NCI-H2029 treated with DMSO at 0.1 percent for 48 hours (cell line): ENCODE measurements at regions not wholly inside any gene's neighbourhood (a gene's known extent, or its start where the extent isn't known, plus 50 kb on each side); places are given as distances from the start of the nearest gene placed in this dataset.

ENCODE experiments used
- DNase-seq: peaks from one replicate; lab custom pipeline; 2025; lab: John Stamatoyannopoulos, UW

- no peak for DNase-seq
These were observed 265.1 kb downstream of the NFKBIZ start for GRCh38 chr3:102114264-102114979.

DNA sequence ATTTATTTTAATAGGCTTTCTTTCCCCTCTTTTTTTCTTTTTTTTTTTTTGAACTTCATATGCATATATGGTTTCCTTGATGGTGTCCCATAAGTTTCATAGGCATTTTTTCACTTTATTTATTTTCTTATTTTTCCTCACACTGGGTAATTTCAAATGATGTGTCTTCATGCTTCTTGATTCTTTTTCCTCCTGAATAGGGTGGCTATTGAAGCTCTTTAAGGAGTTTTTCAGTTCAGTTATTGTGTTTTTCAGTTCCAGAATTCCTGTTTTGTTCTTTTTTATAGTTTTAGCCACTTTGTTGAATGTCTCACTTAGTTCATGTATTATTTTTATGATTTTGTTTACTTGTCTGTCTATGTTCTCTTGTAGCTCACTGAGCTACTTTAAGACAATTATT, 273.2 kb downstream of the NFKBIZ start:
- no peak for DNase-seq

- no peak for DNase-seq
These were observed 274.4 kb downstream of the NFKBIZ start for GRCh38 chr3:102123590-102124190.

DNA sequence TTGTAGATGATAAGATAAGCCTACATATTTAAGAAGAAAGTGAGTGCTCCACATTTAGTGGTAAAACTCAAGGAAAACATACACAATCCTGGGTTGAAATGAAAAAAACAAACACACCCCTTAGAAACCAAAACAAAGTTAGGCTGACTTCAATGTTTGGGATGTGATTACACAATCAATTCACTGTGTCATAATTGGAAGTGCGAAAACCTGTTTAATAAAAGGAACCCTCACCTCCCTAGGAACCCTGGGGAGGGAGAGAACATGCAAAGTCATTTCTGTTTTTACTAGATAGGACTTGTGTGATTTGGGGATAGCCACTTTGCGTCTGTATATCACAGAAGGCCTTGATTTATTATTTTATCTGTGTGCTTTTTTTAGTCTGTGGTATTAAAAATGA, 275.0 kb downstream of the NFKBIZ start:
- DNase-seq: no peak

DNA sequence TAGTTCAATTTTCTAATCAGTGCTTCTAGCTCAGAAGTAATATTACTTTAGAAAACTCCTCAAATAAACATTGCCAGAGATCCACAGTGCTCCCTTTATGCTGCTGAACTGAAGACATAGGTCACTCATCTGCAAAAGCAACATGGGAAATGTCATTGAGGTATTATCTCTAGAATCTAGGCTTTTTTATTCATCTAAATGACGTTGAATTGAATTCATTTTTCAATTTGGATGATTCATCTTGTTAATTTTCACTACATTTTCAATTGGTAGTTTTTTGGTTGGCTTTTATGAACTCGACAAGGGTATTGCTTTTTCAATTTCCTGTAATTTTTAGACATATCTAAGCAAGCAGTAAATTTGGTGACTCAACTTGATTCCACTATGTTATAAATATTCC, 275.4 kb downstream of the NFKBIZ start:
- DNase-seq: no peak

GRCh38 chr3:102125197-102125993, 276.1 kb downstream of the NFKBIZ start:
- DNase-seq: no peak

DNA sequence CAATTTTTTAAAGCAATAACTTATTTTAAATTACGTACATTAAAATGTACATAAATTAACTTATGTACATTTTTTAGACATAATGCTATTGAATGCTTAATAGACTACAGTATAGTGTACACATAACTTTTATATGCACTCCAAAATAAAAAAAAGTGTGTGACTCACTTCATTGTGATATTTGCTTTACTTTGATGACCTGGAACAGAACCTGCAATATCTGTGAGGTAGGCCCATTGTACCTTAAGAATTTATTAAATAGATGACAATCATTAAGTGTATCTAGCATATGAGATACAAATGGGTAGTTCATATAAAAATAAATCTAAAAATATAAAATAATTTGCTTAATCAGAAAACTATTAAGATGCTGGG, 276.7 kb downstream of the NFKBIZ start:
- DNase-seq: no peak

- no peak for DNase-seq
These were observed 280.7 kb downstream of the NFKBIZ start for GRCh38 chr3:102129760-102130608.

DNA sequence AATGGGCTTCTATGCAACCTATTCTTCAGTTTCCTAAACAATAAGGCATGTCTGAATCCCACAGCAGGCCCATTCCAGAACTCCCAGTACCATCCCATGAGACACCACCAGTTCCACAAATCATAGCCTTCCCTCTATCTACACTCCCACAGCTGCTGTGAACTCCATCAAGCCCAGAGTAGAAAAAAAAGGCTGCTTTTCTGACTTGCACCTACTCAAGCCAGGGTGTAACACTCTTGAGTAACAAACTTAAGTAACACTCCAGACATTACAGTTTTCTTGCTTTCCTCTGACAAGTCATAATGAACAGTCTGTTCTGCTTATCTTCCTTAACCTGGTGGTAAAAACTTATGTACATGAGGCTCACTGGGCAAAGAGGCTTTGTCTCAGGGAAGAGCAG, 283.1 kb downstream of the NFKBIZ start:
- no peak for DNase-seq

DNA sequence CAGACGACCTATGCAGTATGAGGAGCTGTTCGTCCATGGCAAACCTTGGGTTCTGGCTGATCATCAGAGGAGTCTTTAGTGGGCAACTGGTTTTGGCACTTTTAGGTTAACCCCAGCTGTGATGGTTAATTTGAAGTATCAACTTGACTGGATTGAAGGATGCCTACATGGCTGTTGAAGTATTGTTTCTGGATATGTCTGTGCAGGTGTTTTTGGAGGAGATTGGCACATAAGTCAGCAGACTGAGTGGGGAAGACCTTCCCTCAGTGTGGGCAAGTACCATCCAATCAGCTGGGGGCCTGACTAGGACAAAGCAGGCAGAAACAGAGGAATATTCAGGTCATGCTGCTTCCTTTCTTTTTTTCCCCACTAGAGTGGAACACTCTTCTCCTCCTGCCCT, 284.1 kb downstream of the NFKBIZ start:
- no peak for DNase-seq

DNA sequence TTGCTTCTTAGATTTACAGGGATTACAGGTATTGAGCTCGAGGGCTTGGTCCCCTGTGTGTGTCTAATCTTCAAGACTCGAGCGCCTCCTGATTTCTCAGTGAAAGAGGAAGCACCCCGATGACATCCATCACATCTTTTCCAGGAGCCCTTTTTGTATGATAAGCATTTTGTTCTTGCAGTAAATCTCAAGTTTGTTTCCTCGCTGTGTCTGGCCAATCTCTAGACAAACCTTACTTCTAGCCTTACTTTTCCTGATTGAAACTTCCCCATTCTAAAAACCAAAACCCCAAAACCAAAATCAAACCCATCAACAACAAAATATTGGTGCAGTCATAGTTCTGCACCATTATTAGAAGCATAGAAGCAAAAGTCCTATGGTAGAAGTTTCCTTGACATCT, 286.0 kb downstream of the NFKBIZ start:
- no peak for DNase-seq

- DNase-seq: no peak
These were observed 286.9 kb downstream of the NFKBIZ start for GRCh38 chr3:102136183-102136582.

DNA sequence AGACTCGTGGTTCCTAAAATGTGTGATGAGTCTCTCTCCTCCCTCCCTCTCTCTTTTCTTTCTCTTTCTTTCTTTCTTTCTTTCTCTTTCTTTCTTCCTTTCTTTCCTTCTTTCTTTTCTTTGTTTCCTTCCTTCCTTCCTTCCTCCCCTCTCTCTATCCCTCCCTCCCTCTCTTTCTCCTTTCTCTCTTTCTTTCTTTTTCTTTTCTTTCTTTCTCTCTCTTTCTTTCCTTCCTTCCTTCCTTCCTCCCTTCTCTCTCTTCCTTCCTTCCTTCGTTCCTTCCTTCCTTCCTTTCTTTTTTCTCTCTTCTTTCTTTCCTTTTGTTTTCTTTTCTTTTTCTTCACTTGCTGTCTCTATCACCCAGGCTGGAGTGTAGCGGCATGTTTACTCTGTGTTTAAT, 290.8 kb downstream of the NFKBIZ start:
- DNase-seq: no peak

- no peak for DNase-seq
These were observed 292.0 kb downstream of the NFKBIZ start for GRCh38 chr3:102141096-102141927.

DNA sequence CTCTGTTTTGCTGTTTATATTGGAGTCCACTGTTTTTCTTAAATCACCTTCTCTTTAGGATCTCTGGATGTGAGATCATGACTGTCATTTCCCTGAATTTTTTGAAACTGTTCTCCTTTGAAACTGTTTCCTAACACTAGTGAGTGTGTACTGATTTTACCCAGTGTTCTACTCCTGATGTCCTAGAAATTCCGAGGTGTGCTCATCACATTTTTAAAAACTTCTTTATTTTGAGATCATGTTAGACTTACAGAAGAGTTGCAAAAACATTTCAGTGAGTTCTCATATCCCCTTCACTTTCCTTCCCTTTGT, 292.6 kb downstream of the NFKBIZ start:
- no peak for DNase-seq

DNA sequence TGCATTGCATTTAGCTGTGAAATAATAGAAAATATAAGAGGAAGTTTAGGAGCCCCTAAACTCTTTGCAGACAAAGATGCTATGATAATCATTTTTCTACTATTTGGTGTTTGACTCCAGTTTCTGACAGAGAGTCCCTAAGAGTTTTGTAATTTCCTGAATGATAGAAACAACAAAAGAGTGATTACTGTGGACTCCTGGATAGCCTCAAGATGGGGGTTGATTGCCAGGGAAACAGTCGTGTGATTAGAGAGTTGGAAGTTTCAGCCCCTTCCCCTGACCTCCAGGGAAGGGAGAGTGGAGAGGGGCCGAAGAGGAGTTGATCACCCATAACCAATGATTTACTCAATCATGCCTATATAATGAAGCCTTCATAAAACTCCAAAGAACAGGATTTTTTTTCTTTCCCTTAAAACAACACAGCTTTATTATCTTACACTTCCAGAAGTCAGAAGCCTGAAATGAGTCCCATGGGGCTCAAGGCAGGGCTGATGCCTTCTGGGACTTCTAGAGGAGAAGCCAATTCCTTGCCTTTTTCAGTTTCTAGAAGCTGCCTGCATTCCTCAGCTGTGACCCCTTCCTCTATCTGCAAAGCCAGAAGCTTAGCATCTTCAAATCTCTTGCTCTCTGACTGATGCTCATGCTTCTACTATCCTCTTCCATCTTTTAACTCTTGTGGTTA, 292.3 kb upstream of the ZPLD1 start:
- DNase-seq: no peak

GRCh38 chr3:102143536-102143935, 291.3 kb upstream of the ZPLD1 start:
- no peak for DNase-seq

DNA sequence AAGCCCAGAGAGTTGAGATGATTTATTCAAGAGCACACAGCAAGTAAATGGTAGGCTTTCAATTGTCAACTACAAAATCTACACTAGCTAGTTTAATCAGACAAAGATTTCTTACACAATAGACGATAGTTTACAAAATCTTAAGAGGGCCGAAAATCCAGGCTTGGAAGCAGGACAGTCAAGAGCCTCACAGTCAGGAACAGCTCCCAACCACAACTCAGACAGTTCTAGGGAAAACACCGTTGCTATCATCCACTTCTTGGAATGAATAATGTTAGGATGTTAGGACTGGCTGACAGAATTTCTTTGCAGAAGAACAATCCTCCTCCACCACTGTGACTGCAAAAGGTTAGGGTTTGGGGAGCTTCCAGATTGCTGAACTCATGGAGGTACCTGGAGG, 290.8 kb upstream of the ZPLD1 start:
- DNase-seq: no peak

DNA sequence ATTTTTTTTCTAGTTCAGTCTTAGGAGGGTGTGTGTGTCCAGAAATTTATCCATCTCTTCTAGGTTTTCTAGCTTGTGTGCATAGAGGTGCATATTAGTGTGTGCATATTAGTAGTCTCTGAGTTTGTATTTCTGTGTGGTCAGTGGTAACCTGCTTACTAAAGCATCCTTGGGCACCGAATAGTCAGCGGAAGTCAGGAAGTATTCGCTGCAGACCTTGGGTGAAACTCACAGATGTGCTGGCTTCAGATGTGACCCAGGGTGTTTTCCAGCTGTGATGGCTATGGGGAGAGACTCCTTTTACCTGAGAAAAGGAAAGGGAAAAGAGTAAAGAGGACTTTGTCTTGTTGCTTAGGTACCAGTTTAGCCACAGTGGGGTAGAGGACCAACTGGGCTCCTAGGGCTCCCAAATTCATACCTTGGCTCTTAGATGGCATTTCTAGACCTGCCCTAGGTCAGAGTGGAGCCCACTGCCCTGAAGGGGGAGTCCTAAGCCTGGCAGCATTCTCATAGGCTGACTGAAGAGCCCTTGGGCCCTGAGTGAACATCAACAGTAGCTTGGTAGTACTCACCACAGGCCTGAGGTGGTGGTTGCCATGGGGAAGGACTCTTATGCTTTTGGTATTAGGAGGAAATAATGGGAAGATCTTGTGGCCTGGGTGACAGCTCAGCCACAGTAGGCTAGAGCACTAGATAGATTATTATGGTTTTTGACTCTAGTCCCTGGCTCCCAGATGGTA, 286.0 kb upstream of the ZPLD1 start:
- no peak for DNase-seq

GRCh38 chr3:102151935-102152334, 282.9 kb upstream of the ZPLD1 start:
- DNase-seq: no peak
